Coronary artery (tissue), 2 donors: ENCODE measurements at regions not wholly inside any gene's neighbourhood (a gene's known extent, or its start where the extent isn't known, plus 50 kb on each side); places are given as distances from the start of the nearest gene placed in this dataset.

Source experiments
- DNase-seq: peaks from one replicate; pipeline ENCODE4 v3.0.0-alpha.2; 2017; ENCODE audit warnings: low spot score
- H3K27ac ChIP-seq, 2 donors: fragments of 200-600 bp; sonication (generic); one replicate each; pipeline ENCODE4 v1.5.1; 2016 to 2019
- H3K4me3 ChIP-seq: fragments of 200-600 bp; sonication (generic); 2 replicates; pipeline ENCODE4 v1.5.1; 2016; ENCODE audit warnings: mild to moderate bottlenecking, moderate library complexity
- CTCF ChIP-seq: fragments of 200-600 bp; sonication (generic); IDR thresholded peaks from one replicate; pipeline ENCODE4 v1.5.1; 2019; ENCODE audit warnings: antibody characterized with exemption

GRCh38 chr14:100653409-100653808 is 66.2 kb upstream of the BEGAIN start:
- H3K4me3 ChIP-seq: no peak overlapping the region
- TF ChIP-seq CTCF: no peak
- H3K27ac ChIP-seq: no peak overlapping the region
- no peak for DNase-seq

- Histone ChIP-seq H3K27ac (no peak overlapping the region), H3K4me3 (peak overlapping the region; percentile 36)
- TF ChIP-seq CTCF: no peak
- no peak for DNase-seq
Observed at GRCh38 chr14:100654025-100654813, 67.0 kb upstream of the BEGAIN start.

GRCh38 chr14:100654814-100655740 is 67.9 kb upstream of the BEGAIN start:
- Histone ChIP-seq H3K27ac (no peak overlapping the region), H3K4me3 (peak overlapping the region; percentile 36)
- TF ChIP-seq CTCF: no peak
- DNase-seq: no peak

- H3K27ac ChIP-seq: no peak overlapping the region
- DNase-seq: no peak
- TF ChIP-seq CTCF: no peak
- no peak overlapping the region for H3K4me3 ChIP-seq
Observed at GRCh38 chr14:100655741-100656085, 68.5 kb upstream of the BEGAIN start.

- no peak for TF ChIP-seq CTCF
- DNase-seq: no peak
- H3K4me3 ChIP-seq: no peak overlapping the region
- no peak overlapping the region for H3K27ac ChIP-seq
Observed at GRCh38 chr14:100656996-100657395, 69.7 kb upstream of the DLK1 start.

- no peak for TF ChIP-seq CTCF
- Histone ChIP-seq H3K27ac (no peak overlapping the region), H3K4me3 (no peak overlapping the region)
- no peak for DNase-seq
Observed at GRCh38 chr14:100657780-100658179, 68.9 kb upstream of the DLK1 start.
